Activated T-helper 1 cell treated with anti-CD3 and anti-CD28 coated beads, Interleukin-12 subunit alpha, Interleukin-12 subunit beta, Interleukin-2, Interleukin-4 antibody, amounts not matched to agents 30 ng/mL and 10 ng/mL and 1 ng/mL, durations not matched to agents 14 hours and 24 hours and 36 hours (primary cell): ENCODE measurements at regions not wholly inside any gene's neighbourhood (a gene's known extent, or its start where the extent isn't known, plus 50 kb on each side); places are given as distances from the start of the nearest gene placed in this dataset.

Experiments used
- DNase-seq: peaks from one replicate; pipeline ENCODE4 v3.0.0; 2021; ENCODE audit warnings: low spot score
- H3K27ac Mint-ChIP-seq: one replicate; pipeline ENCODE4 v1.8.0; 2021; ENCODE audit warnings: mild to moderate bottlenecking, mixed read lengths
- H3K27me3 Mint-ChIP-seq: one replicate; pipeline ENCODE4 v1.8.0; 2022; ENCODE audit warnings: mild to moderate bottlenecking, moderate library complexity, mixed read lengths; ENCODE audit not compliant: insufficient read depth
- H3K36me3 Mint-ChIP-seq: one replicate; pipeline ENCODE4 v1.8.0; 2021; ENCODE audit warnings: low read depth, mixed read lengths
- H3K4me1 Mint-ChIP-seq: one replicate; pipeline ENCODE4 v1.8.0; 2021; ENCODE audit warnings: low read depth, mixed read lengths
- H3K4me3 Mint-ChIP-seq: one replicate; pipeline ENCODE4 v1.8.0; 2021; ENCODE audit warnings: mild to moderate bottlenecking, moderate library complexity, mixed read lengths
- H3K9me3 Mint-ChIP-seq: one replicate; pipeline ENCODE4 v1.8.0; 2021; ENCODE audit warnings: mixed read lengths
- intact Hi-C: fragments of 100-400 bp; cut with micrococcal nuclease; formaldehyde crosslinking; loops from one replicate; pipeline ENCODE4 v1.15.1; 2024

- Mint-ChIP-seq H3K4me1 (no peaks in the 10 kb centered on the region), H3K9me3 (no peaks in the 10 kb centered on the region), H3K4me3 (no peak overlapping the region), H3K36me3 (no peaks in the 10 kb centered on the region), H3K27ac (no peak overlapping the region), H3K27me3 (no peaks in the 10 kb centered on the region)
- intact Hi-C loops: no loop called here
- no peak for DNase-seq
These were observed 459.9 kb upstream of the CADM1 start for GRCh38 chr11:115964091-115964490.

GRCh38 chr11:115963156-115963555 is 458.9 kb upstream of the CADM1 start:
- Mint-ChIP-seq H3K4me1 (no peaks in the 10 kb centered on the region), H3K4me3 (no peak overlapping the region), H3K27ac (no peak overlapping the region), H3K36me3 (no peaks in the 10 kb centered on the region), H3K9me3 (no peaks in the 10 kb centered on the region), H3K27me3 (no peaks in the 10 kb centered on the region)
- DNase-seq: no peak
- intact Hi-C loops: no loop called here

GRCh38 chr11:115961159-115962003 is 457.2 kb upstream of the CADM1 start:
- DNase-seq: no peak
- H3K4me1 Mint-ChIP-seq: no peaks in the 10 kb centered on the region
- no peaks in the 10 kb centered on the region for H3K36me3 Mint-ChIP-seq
- intact Hi-C loops: no loop called here
- no peak overlapping the region for H3K27ac Mint-ChIP-seq
- no peaks in the 10 kb centered on the region for H3K27me3 Mint-ChIP-seq
- H3K9me3 Mint-ChIP-seq: no peaks in the 10 kb centered on the region
- no peak overlapping the region for H3K4me3 Mint-ChIP-seq

GRCh38 chr11:115959081-115959486 is 454.9 kb upstream of the CADM1 start:
- no peaks in the 10 kb centered on the region for H3K27me3 Mint-ChIP-seq
- no peaks in the 10 kb centered on the region for H3K9me3 Mint-ChIP-seq
- H3K36me3 Mint-ChIP-seq: no peaks in the 10 kb centered on the region
- no peak for DNase-seq
- no peak overlapping the region for H3K27ac Mint-ChIP-seq
- no peak overlapping the region for H3K4me3 Mint-ChIP-seq
- intact Hi-C loops: no loop called here
- no peaks in the 10 kb centered on the region for H3K4me1 Mint-ChIP-seq

- intact Hi-C loops: no loop called here
- Mint-ChIP-seq H3K9me3 (no peaks in the 10 kb centered on the region), H3K27me3 (no peaks in the 10 kb centered on the region), H3K4me3 (no peak overlapping the region), H3K36me3 (no peaks in the 10 kb centered on the region), H3K4me1 (no peaks in the 10 kb centered on the region), H3K27ac (no peak overlapping the region)
- no peak for DNase-seq
These were observed 454.1 kb upstream of the CADM1 start for GRCh38 chr11:115958089-115959000.

- H3K36me3 Mint-ChIP-seq: no peaks in the 10 kb centered on the region
- no peak overlapping the region for H3K27ac Mint-ChIP-seq
- DNase-seq: no peak
- H3K27me3 Mint-ChIP-seq: no peaks in the 10 kb centered on the region
- H3K4me1 Mint-ChIP-seq: no peaks in the 10 kb centered on the region
- intact Hi-C loops: no loop called here
- no peak overlapping the region for H3K4me3 Mint-ChIP-seq
- no peaks in the 10 kb centered on the region for H3K9me3 Mint-ChIP-seq
These were observed 451.6 kb upstream of the CADM1 start for GRCh38 chr11:115955803-115956202.

- intact Hi-C loops: no loop called here
- peaks cover 15% of the 10 kb centered on the region for H3K9me3 Mint-ChIP-seq
- no peaks in the 10 kb centered on the region for H3K4me1 Mint-ChIP-seq
- H3K4me3 Mint-ChIP-seq: no peak overlapping the region
- no peak overlapping the region for H3K27ac Mint-ChIP-seq
- no peak for DNase-seq
- no peaks in the 10 kb centered on the region for H3K36me3 Mint-ChIP-seq
- H3K27me3 Mint-ChIP-seq: no peaks in the 10 kb centered on the region
These were observed 446.4 kb upstream of the CADM1 start for GRCh38 chr11:115950660-115951059.

- no peaks in the 10 kb centered on the region for H3K4me1 Mint-ChIP-seq
- intact Hi-C loops: no loop called here
- H3K27ac Mint-ChIP-seq: no peak overlapping the region
- peaks cover 8% of the 10 kb centered on the region for H3K9me3 Mint-ChIP-seq
- DNase-seq: no peak
- no peak overlapping the region for H3K4me3 Mint-ChIP-seq
- H3K27me3 Mint-ChIP-seq: peaks cover 2% of the 10 kb centered on the region
- H3K36me3 Mint-ChIP-seq: no peaks in the 10 kb centered on the region
These were observed 440.4 kb upstream of the CADM1 start for GRCh38 chr11:115944596-115944995.

- H3K9me3 Mint-ChIP-seq: no peaks in the 10 kb centered on the region
- H3K4me1 Mint-ChIP-seq: no peaks in the 10 kb centered on the region
- intact Hi-C loops: no loop called here
- no peaks in the 10 kb centered on the region for H3K36me3 Mint-ChIP-seq
- no peak overlapping the region for H3K4me3 Mint-ChIP-seq
- peaks cover 2% of the 10 kb centered on the region for H3K27me3 Mint-ChIP-seq
- H3K27ac Mint-ChIP-seq: no peak overlapping the region
- DNase-seq: no peak
These were observed 437.8 kb upstream of the CADM1 start for GRCh38 chr11:115942011-115942410.

- no peak overlapping the region for H3K4me3 Mint-ChIP-seq
- no peak for DNase-seq
- no peaks in the 10 kb centered on the region for H3K4me1 Mint-ChIP-seq
- no peak overlapping the region for H3K27ac Mint-ChIP-seq
- no peaks in the 10 kb centered on the region for H3K9me3 Mint-ChIP-seq
- H3K27me3 Mint-ChIP-seq: peaks cover 2% of the 10 kb centered on the region
- intact Hi-C loops: no loop called here
- no peaks in the 10 kb centered on the region for H3K36me3 Mint-ChIP-seq
These were observed 437.3 kb upstream of the CADM1 start for GRCh38 chr11:115941481-115941993.

- H3K4me1 Mint-ChIP-seq: no peaks in the 10 kb centered on the region
- no peak overlapping the region for H3K27ac Mint-ChIP-seq
- H3K36me3 Mint-ChIP-seq: no peaks in the 10 kb centered on the region
- DNase-seq: no peak
- H3K27me3 Mint-ChIP-seq: peaks cover 2% of the 10 kb centered on the region
- H3K9me3 Mint-ChIP-seq: no peaks in the 10 kb centered on the region
- no peak overlapping the region for H3K4me3 Mint-ChIP-seq
- intact Hi-C loops: no loop called here
These were observed 436.8 kb upstream of the CADM1 start for GRCh38 chr11:115941044-115941443.

- H3K4me1 Mint-ChIP-seq: no peaks in the 10 kb centered on the region
- H3K27me3 Mint-ChIP-seq: peaks cover 2% of the 10 kb centered on the region
- DNase-seq: no peak
- H3K4me3 Mint-ChIP-seq: no peak overlapping the region
- H3K36me3 Mint-ChIP-seq: no peaks in the 10 kb centered on the region
- intact Hi-C loops: no loop called here
- no peaks in the 10 kb centered on the region for H3K9me3 Mint-ChIP-seq
- H3K27ac Mint-ChIP-seq: no peak overlapping the region
These were observed 435.7 kb upstream of the CADM1 start for GRCh38 chr11:115939731-115940421.
